ENCODE measurements at regions not wholly inside any gene's neighbourhood (a gene's known extent, or its start where the extent isn't known, plus 50 kb on each side); places are given as distances from the start of the nearest gene placed in this dataset.

- Mint-ChIP-seq H3K27ac (no peak overlapping the region), H3K4me1 (no peaks in the 10 kb centered on the region), H3K4me3 (no peak overlapping the region), H3K9me3 (peaks cover 2 to 4% (median 3%) of the 10 kb centered on the region in 7 donors), H3K36me3 (no peaks in the 10 kb centered on the region), H3K27me3 (ENCODE audit: low read depth in 3 of 3) (peaks cover 0 to 2% (median 0%) of the 10 kb centered on the region in 3 donors)
- no CpG with 5 or more reads among the region's 7 CpGs for WGBS (ENCODE audit: insufficient coverage)
- H3K9ac ChIP-seq (ENCODE audit: insufficient read depth, low read length, poor library complexity, severe bottlenecking): no peak overlapping the region
- H3K4me3 ChIP-seq (replicated peaks in 1 of 3; ENCODE audit: low read depth in 2 of 3, low read length in 3 of 3): no peak overlapping the region
- TF ChIP-seq CTCF (IDR thresholded peaks at IDR 0.05): no peak
- no peak overlapping the region for H3K4me2 ChIP-seq (replicated peaks; ENCODE audit: extremely low read depth, low read length, poor library complexity, severe bottlenecking)
- H4K20me1 ChIP-seq (ENCODE audit: insufficient read depth, low read length): no peaks in the 10 kb centered on the region
- no peak overlapping the region for H2AFZ ChIP-seq (ENCODE audit: insufficient read depth, low read depth, low read length, poor library complexity, severe bottlenecking)
- intact Hi-C loops (cut with micrococcal nuclease): no loop called here
- H3K9me3 ChIP-seq (replicated peaks in 1 of 2; ENCODE audit: control insufficient read depth in 1 of 2, insufficient read depth in 1 of 2, low read length in 2 of 2): peaks cover 4 to 6% of the 10 kb centered on the region in 2 donors
- no peak for DNase-seq
- H3K4me1 ChIP-seq (ENCODE audit: control insufficient read depth in 1 of 2, insufficient read depth in 2 of 2, low read length in 2 of 2): no peaks in the 10 kb centered on the region
- H3K79me2 ChIP-seq (ENCODE audit: insufficient read depth, low read length): no peaks in the 10 kb centered on the region
- H3K27me3 ChIP-seq (ENCODE audit: control insufficient read depth in 2 of 2, insufficient read depth in 2 of 2, low read length in 2 of 2): no peaks in the 10 kb centered on the region
- no peak overlapping the region for H3K27ac ChIP-seq (ENCODE audit: low read depth in 1 of 2, low read length in 2 of 2)
- no peaks in the 10 kb centered on the region for H3K36me3 ChIP-seq (replicated peaks in 1 of 2; ENCODE audit: control insufficient read depth in 1 of 2, insufficient read depth in 2 of 2, low read length in 2 of 2)
Measured at GRCh38 chrX:121863976-121864375, 816.6 kb downstream of the GLUD2 start.

DNA sequence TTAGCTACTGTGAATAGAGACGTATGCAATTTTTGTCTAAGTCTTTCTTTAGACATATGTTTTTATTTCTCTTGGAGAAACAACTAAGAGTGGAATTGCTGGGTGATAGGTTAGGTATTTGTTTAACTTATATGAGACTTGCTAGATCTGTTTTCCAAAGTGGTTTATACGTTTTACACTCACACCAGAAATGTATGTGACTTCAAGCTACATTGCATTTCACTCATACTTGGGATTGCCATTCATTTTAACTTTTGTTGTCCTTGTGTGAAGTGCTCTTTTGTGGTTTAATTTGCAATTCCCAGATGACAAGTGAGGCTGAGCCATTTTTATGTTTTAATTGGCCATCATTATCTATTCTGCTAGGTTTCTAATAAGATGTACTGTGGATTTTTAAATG is 817.2 kb downstream of the GLUD2 start:
- Mint-ChIP-seq H3K36me3 (no peaks in the 10 kb centered on the region), H3K27me3 (ENCODE audit: low read depth in 3 of 3) (peaks cover 0 to 2% (median 0%) of the 10 kb centered on the region in 3 donors), H3K9me3 (peaks cover 0 to 3% (median 2%) of the 10 kb centered on the region in 7 donors), H3K4me1 (no peaks in the 10 kb centered on the region), H3K27ac (no peak overlapping the region), H3K4me3 (no peak overlapping the region)
- no peaks in the 10 kb centered on the region for H3K79me2 ChIP-seq (ENCODE audit: insufficient read depth, low read length)
- H3K4me3 ChIP-seq (replicated peaks in 1 of 3; ENCODE audit: low read depth in 2 of 3, low read length in 3 of 3): no peak overlapping the region
- H3K27ac ChIP-seq (ENCODE audit: low read depth in 1 of 2, low read length in 2 of 2): no peak overlapping the region
- H2AFZ ChIP-seq (ENCODE audit: insufficient read depth, low read depth, low read length, poor library complexity, severe bottlenecking): no peak overlapping the region
- H4K20me1 ChIP-seq (ENCODE audit: insufficient read depth, low read length): no peaks in the 10 kb centered on the region
- no CpG with 5 or more reads among the region's 2 CpGs for WGBS (ENCODE audit: insufficient coverage)
- DNase-seq: no peak
- TF ChIP-seq CTCF (IDR thresholded peaks at IDR 0.05): no peak
- no peak overlapping the region for H3K4me2 ChIP-seq (replicated peaks; ENCODE audit: extremely low read depth, low read length, poor library complexity, severe bottlenecking)
- no peaks in the 10 kb centered on the region for H3K27me3 ChIP-seq (ENCODE audit: control insufficient read depth in 2 of 2, insufficient read depth in 2 of 2, low read length in 2 of 2)
- H3K9ac ChIP-seq (ENCODE audit: insufficient read depth, low read length, poor library complexity, severe bottlenecking): no peak overlapping the region
- peaks cover 2 to 4% of the 10 kb centered on the region in 2 donors for H3K9me3 ChIP-seq (replicated peaks in 1 of 2; ENCODE audit: control insufficient read depth in 1 of 2, insufficient read depth in 1 of 2, low read length in 2 of 2)
- intact Hi-C loops (cut with micrococcal nuclease): no loop called here
- H3K4me1 ChIP-seq (ENCODE audit: control insufficient read depth in 1 of 2, insufficient read depth in 2 of 2, low read length in 2 of 2): no peaks in the 10 kb centered on the region
- no peaks in the 10 kb centered on the region for H3K36me3 ChIP-seq (replicated peaks in 1 of 2; ENCODE audit: control insufficient read depth in 1 of 2, insufficient read depth in 2 of 2, low read length in 2 of 2)

Measured in CD14-positive monocyte (primary cell).